HG03108 (cell line): ENCODE measurements at regions not wholly inside any gene's neighbourhood (a gene's known extent, or its start where the extent isn't known, plus 50 kb on each side); places are given as distances from the start of the nearest gene placed in this dataset.
"Not testable (repeated sequence)": the region's sequence is repeated elsewhere in the genome, so short reads cannot be mapped to it uniquely, and the experiment has no call there.

Experiments
- ATAC-seq: cut with Tn5 transposase; IDR thresholded peaks from one replicate; pipeline ENCODE4 v1.9.1; 2021; ENCODE audit warnings: moderate library complexity; ENCODE audit not compliant: unreplicated experiment

DNA sequence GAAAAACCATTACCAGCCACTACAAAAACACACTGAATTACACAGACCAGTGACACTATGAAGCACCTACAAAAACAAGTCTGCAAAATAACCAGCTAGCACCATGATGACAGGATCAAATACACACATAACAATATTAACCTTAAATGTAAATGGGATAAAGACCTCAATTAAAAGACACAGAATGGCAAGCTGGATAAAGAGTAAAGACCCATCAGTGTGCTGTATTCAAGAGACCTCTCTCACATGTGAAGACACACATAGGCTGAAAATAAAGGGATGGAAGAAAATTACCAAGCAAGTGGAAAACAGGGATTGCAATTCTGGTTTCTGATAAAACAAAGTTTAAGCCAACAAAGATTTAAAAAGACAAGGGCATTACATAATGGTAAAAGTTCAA is 482.7 kb upstream of the MCTP2 start:
- ATAC-seq, result no peak

DNA sequence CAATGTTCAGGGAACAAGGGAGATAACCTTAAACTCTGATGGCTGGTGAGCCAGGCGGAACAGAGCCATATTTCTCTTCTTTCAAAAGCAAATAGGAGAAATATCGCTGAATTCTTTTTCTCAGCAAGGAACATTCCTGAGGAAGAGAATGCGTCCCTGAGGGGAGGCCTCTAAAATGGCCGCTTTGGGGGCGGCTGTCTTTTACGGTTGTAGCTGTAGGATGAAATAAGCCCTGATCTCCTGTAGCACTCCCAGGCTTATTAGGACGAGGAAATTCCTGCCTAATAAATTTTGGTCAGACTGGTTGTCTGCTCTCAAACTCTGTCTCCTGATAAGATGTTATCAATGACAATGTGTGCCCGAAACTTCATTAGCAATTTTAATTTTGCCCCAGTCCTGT is 496.4 kb upstream of the MCTP2 start:
- ATAC-seq, result not testable (repeated sequence)

DNA sequence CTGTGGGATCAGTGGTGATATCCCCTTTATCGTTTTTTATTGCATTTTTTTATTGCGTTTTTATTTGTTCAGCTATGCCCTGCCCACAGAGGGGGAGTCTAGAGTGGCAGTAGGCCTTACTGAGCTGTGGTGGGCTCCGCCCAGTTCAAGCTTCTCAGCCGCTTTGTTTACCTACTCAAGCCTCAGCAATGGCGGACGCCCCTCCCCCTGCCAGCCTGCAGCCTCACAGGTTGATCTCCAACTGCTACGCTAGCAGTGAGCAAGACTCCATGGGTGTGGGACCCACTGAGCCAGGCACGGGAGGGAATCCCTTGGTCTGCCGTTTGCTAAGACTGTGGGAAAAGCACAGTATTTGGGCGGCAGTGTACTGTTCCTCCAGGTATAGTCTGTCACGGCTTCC is 500.6 kb upstream of the MCTP2 start:
- no peak for ATAC-seq

DNA sequence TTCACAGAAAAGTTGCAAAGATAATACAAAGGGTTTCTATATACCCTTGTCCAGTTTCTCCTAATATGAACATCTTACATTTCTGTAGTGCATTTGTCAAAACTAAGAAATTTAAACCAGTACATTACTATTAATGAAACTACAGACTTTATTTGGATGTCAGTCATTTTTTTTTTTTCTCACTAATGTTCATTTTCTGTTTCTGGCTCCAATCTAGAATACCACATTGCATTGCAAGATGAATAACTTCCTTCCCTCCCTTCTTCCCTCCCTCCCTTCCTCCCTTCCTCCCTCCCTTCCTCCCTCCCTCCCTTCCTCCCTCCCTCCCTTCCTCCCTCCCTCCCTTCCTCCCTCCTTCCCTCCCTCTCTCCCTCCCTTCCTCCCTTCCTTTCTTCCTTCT is 509.2 kb upstream of the MCTP2 start:
- no peak for ATAC-seq

DNA sequence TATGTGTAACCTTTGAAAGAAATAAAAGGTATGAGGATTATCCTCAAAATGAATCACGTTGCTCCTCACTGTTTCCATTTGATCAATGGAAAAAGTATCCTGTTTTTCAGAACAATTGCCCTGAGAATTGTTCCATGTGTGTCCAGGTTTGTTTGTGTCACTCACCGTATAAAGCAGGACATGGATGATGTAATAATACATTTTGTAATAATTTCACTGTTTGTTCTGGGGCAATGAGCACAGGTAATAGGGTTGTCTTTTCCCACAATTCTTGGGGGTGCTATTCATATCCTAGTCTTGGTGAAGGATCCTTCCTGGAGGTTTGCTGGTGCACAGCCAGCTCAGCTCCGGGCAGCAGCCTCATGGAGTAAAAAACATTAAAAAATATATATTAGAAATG is 510.8 kb upstream of the MCTP2 start:
- ATAC-seq, result no peak

DNA sequence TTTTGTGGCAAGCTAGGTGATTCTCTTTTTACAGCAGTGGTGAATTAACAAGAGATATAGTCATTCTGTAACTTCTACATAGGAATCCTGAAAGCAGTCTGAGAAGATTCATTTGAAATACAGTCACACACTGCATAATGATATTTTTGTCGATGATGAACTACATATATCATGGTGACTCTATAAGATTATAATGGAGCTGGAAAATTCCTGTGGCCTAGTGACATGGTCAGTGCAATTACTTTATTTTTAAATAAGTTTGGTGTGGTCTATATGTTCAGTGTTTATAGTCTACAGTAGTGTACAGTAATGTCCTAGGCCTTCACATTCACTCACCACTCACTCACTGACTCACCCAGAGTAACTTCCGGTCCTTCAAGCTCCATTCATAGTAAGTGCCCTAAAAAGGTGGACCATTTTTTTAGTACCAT is 511.4 kb upstream of the MCTP2 start:
- no peak for ATAC-seq

DNA sequence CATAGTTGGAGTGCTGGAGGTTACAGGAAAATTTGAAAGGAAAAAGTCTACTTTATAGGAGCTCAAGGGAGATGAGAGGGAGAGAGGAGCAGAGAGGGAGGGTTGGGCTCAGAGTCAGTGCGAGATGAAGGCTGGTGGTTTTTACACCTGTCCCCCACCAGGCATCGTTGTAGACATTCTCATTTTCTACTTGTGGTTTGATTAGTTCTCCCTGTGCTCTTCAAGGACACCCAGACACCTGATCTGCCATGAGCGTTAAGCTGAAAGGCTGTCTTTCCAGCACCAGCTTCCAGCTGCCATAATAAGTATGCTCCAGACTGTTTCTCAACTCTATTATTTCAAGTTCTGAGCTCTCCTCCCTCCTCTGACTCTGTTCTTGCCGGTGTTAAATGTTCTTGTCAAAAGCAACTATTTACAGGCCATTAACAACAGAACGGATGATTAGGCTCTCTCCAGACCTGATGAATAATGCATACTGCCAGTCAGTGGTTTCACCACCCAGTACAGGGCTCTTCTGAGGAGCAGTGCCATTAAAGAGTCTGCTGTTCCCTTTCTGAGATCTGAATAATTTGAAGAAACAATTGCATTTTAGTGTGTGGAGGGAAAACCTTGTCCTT is 514.6 kb upstream of the MCTP2 start:
- ATAC-seq, result no peak

DNA sequence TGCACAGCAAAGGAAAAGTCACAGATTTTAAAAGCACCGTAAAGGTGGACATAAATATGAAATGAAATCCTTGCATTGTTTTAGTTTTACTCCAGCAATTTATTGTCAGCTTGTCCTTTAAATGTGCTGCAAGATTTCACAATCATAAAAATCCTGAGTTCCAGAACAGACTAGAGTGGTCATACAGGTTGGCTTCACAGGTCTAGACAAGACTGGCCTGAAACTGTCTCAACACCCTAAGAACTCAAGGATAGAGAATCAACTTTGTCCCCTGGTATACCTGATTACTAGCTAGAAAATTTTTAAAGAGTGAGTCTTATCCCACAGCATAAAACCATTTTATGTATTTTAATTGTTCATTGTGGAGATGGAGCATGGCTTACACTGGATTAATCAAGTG is 521.7 kb upstream of the MCTP2 start:
- no peak for ATAC-seq

DNA sequence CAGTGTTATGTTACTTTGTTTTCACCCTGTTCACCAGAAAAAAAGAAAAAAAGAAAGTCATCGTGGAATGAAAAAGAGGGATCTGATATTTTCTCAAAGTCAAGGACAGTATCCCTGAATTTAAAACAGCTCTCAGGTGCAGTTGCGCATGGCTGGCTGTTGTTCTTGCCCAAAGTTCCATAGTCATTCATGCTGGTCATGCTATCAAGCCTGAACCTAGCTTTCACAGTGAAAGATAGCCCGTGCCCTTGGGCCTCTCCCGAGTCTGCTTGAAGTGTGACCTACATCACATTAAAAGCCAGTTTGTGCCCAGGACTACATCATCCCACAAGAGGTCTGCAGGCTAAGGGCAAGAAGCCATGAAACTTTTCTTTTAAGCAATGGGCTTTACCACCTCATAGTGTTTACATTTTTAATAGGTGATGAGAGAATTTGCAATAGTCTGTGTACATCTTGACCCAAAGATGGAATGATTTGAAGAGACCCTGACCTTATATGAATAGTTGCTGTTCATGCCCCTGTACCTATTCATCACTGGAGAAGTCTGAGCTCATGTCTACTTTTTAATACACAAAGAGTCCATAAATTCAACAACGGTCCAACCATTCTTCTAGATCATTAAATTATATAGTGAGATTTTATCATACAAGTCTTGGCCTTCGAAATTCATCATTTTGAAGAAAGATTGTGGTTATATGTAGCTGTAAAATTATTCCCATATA is 522.5 kb upstream of the MCTP2 start:
- no peak for ATAC-seq

DNA sequence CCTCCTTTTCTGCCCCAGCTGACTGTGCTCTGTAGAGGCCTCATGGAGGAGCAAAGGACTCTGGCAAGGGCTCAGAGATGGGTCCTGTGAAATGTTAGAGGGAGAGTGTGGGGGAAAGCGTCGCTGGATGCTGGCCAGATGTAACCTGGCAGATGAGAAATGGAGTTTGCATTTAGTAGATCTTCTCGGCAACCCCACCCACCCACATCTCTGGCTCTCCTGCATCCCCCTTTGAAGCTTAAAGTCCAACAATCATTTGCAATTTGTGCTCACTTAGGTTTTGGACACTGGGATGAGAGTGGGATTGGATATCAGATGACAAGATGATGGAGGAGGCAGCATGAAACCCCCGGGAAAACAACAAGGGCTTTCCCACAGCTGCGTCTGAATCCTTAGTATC is 523.6 kb upstream of the MCTP2 start:
- no peak for ATAC-seq

DNA sequence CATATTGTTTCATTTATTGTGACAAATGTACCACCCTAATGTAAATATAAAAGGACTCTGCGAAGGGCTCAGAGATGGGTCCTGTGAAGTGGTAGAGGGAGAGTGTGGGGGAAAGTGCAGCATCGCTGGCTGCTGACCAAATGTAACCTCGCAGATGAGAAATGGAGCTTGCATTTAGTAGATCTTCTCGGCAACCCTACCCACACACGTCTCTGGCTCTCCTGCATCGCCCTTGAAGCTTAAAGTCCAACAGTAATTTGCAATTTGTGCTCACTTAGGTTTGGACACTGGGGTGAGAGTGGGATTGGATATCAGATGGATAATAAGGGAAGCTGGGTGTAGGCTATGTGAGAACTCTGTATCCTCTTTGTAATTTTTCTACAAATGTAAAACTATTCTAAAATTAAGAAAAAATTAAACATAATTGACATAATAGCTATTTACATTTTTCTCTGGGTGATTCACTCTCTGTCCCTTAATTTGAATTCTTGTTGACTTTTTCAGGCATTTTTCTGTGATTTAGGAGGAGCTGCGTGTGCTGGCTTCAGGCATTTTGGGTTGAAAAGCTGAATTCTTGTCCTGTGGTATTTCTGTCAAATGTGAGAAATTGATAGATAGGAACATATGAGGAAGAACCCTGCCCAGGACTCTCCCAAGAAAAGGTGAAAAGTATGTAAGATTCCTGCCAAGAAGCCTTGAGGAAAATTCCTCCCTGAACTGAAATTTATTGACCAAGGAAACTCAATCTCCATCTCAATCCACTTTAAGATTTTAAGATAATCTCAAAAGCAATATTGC is 524.7 kb upstream of the MCTP2 start:
- no peak for ATAC-seq

DNA sequence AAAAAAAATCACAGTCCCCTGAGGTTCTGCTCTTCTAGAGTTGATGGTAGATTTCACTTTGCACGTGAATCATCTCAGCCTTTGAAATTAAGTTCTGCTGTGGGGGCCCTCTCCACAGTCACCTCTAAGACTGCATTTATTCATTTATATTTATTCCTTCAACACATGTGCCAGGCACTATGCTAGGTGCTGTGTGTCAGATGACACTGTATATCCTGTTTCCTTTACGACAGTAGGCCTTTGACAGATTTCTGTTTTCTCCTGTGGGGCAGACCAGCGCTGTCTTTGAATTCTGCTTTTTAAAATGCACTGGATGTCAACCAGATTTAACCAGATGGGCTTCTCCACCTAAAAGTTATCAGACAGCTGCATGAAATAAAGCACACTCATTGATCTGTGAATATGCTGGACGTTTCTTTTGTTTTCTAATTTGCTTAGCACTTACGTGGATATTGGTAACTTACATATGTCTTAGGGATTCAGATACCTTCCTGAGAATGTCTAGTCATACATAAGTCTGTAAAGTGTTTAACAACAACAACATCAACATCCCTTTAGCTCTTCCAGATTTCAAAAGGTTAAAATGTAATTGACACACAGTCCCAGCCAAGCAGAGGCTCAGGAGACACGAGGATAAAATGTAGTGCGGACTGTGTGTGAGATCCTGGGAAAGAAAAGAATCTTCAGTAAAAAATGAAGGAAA is 525.5 kb upstream of the MCTP2 start:
- no peak for ATAC-seq

DNA sequence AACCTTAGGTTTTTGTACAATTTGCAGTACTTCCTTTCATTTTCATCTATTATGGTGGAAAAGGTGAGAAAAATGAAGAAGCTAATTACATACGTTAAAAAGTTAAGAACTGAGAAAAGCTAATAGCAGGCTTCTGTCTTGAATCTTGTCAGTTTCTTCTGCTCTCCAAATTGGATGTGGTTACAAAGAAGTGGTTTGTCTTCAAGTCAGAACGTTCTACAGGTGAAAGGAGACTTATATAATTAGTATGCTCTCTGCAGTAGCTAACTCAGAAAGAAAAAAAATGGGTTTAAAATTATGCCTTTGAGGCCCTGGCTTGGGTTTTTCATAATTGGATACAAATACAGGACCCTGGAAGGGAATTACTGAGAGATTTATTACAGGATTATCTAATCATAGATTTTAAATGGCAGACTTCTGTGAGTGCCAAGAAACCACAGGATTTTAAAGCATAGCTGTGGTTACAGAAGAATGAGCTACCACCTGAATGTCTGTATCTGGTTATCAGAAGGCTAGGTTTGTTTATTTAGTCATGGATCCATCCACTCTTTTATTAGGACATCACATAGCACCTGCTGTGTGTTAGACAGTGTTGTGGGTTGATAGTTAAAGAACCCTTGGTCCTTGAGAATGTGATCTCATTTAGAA is 528.1 kb upstream of the MCTP2 start:
- no peak for ATAC-seq

DNA sequence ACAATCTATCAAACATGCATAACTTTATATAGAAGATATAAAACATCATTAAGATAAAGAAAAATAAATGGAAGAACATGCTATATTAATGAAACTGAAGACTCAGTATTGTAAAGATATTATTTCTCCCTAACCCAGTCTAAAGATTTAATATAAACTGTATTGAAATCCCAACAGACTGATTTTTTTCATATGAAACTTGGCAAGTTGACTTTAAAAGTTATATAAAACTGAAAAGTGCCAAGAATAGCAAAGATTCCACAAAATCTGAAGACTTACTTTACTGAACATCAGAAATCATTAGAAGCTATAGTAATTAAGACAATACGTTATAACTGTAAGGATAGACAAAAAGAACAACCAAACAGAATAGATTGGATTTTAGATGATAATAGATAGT is 531.3 kb upstream of the MCTP2 start:
- ATAC-seq, result no peak

DNA sequence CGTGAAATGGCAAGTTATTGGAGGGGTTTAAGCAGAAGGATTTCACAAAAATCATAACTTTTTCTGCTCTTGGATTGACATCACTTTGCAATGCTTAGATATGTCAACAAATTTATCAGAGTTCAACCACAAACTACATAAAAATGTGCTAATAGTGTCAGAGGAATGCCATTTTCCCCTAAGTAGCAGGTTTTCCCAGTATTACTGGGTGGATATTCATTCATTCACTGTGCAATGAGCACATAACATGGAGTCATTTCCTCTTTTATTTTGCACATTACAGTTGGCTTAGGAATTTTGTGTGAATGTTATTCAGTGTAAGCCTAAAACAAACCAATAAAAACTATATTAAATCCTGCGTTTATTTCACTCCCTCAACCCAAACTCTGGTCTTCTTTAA is 537.3 kb upstream of the MCTP2 start:
- ATAC-seq, result no peak

DNA sequence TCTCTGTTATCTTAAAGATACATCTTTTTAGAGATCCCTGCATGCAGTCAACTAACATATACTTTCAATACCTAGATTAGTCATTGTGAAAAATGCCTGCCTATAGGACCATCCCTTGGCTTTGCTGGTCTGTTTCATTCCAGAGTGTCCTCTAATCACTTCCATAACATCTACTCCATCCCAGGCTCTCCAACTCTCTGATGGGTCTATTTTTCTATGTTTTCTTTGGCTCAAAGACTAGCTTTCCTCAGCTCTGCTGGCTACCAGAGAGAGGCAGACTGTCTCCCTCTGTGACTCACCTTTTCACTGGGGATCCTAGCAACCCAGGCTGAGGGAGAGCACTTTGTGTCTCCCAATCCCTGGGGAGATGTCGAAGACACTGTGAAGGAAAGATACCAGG is 547.7 kb upstream of the MCTP2 start:
- no peak for ATAC-seq

DNA sequence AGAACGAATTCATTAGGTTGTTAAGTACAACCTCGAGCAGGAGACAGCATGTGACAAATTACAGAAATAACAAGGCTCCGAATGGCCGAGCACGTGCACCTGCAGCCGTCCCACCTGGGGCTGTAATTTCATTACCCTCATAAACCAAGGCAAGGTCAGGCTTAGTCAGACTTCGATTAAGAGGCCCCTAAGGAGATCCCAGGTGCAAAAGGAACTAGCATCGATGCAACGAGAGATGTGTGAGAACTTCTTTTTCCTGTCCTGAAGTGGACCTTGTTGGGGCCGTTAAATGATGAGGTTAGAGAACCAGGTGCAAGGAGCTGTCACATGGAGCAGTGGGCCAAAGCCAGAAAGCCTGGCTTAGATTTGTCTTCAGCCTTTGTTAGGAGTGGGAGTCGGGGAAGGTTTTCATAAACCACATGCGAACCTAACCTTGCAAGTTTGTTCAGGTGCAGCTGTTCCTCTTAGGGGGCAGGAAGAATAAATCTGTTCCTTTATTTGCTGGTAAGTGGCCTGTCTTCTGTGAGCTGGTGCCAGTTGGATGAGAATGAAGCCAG is 559.9 kb upstream of the MCTP2 start:
- ATAC-seq, result no peak

DNA sequence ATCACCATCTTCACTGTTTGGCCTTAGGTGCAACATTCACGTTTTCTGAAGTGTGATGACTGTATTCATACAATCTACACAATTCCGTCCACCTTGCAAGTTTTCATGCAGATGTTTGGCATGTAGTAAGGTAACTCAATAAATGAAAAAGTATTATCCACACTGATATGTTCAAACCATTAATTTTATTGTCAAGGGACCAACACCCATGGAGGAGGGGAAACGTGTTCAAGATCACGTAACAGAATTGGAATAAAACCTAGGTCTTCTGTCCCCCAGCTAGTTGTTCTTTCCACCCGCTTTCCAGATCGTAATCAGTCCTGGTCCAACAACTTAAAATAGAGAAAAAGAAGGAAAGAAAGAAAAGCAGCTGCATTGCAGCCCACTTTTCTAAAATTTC is 560.4 kb upstream of the MCTP2 start:
- no peak for ATAC-seq

DNA sequence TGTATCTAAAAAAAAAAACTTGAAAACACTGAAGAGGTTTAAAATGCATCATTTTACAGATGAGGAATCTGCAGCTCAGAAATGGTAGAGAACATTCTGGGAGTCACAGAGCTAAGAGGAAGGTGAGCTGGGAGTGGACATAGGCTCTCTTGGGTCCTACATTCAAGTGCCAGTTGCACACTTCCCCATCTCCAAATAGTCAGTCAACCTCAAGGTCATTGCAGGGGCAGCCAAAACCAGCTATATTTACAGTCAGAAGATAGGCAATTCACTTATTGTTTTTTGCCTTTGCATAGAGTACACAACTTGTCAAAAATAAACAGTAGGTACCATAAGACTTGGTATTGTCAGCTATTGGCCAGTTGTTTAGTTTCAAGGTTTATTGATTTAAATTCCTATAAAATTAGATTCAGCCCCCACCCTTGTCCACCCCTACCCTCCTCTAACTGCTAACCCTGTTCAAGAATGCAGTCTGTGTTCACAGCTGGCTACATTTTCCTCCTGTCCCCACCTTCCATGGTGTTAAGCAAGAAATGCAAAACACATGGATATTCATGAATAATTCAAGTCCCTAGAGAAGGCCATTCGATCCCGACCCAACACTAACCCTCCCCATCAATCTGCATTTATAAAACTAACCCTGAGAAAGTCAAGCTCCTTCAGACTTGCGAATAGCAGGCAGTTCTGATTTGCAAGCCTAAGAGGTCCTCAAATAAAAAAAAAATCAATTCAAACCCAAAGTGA is 567.0 kb upstream of the MCTP2 start:
- no peak for ATAC-seq
